Choroid plexus epithelial cell (primary cell): ENCODE measurements at regions not wholly inside any gene's neighbourhood (a gene's known extent, or its start where the extent isn't known, plus 50 kb on each side); places are given as distances from the start of the nearest gene placed in this dataset.
"Not testable (repeated sequence)": the region's sequence is repeated elsewhere in the genome, so short reads cannot be mapped to it uniquely, and the experiment has no call there.

Source experiments
- DNase-seq: peaks from one replicate; pipeline ENCODE4 v3.0.0-alpha.2; 2010; ENCODE audit warnings: low read depth
- H3K4me3 ChIP-seq: 2 replicates; pipeline ENCODE4 v1.5.1; 2011; ENCODE audit warnings: low read depth, mild to moderate bottlenecking, control low read depth, low read length, moderate library complexity
- TF ChIP-seq, protein P1 (sequence below): conservative IDR thresholded peaks from 2 replicates; pipeline ENCODE4 v1.5.1; 2011; ENCODE audit warnings: low read depth, mild to moderate bottlenecking, control low read depth, inconsistent platforms, low read length, moderate library complexity

DNA sequence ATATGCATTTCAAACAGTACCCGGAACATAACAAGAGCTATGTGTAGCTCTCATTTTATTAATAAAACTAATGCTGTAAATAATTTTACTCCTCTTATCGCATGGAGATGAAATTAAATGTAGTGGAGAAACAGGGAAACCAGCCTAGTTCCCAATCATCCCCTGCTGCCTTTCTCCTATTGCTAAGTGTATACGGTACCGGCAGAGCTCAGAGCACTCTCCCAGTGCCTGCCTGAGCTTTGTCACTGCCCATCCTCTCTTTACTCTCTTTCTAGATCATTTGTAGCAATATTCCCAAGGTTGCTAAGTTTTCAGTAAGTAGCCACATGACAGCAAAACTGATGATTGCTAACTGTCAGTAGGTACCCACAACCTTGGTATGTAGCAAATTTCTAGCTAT lies 85.5 kb upstream of the ZSWIM2 start:
- TF ChIP-seq, protein P1, sequence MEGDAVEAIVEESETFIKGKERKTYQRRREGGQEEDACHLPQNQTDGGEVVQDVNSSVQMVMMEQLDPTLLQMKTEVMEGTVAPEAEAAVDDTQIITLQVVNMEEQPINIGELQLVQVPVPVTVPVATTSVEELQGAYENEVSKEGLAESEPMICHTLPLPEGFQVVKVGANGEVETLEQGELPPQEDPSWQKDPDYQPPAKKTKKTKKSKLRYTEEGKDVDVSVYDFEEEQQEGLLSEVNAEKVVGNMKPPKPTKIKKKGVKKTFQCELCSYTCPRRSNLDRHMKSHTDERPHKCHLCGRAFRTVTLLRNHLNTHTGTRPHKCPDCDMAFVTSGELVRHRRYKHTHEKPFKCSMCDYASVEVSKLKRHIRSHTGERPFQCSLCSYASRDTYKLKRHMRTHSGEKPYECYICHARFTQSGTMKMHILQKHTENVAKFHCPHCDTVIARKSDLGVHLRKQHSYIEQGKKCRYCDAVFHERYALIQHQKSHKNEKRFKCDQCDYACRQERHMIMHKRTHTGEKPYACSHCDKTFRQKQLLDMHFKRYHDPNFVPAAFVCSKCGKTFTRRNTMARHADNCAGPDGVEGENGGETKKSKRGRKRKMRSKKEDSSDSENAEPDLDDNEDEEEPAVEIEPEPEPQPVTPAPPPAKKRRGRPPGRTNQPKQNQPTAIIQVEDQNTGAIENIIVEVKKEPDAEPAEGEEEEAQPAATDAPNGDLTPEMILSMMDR, result no peak
- no peak overlapping the region for H3K4me3 ChIP-seq
- no peak for DNase-seq

DNA sequence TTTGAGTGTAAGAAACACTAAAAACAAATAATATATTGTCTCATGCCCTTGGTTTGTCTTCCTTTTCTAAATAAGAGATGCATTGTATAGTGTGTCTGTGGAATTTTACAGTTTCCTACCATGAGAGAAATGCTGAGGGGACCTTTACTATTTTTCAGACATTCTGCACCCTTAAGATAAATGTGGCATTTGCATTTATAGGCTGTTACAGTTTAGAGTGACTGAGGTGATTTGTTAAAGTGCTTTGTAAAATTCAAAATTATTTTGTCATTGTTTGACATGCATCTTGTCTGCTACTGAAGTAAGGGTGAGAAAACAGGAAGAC lies 78.9 kb upstream of the ZSWIM2 start:
- TF ChIP-seq, protein P1, result no peak
- no peak overlapping the region for H3K4me3 ChIP-seq
- DNase-seq, result no peak

DNA sequence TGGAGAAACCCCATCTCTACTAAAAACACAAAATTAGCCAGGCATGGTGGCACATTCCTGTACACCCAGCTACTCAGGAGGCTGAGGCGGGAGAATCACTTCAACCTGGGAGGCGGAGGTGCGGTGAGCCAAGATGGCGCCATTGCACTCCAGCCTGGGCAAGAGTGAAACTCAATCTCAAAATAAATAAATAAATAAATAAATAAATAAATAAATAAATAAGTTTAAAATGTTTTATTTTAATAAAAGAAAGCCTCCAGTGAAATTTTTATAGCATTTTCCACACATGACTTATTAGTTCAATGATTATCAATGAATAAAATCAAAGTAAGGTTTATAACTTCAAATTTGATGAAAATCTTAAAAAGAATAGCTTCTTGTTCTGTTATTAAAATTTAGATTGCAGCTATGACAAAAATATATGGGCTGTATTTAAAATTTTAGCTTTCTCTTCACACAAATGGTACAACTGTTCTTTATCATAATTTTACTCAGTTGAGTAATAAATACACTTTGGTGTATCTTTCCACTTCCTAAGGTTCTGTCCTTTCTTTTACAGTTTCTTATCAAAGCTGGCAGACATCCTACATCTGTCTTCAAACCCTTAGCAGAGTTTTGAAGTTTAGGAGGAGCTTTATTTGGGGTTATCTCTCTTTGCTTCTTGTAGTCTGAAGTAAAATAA lies 78.4 kb upstream of the ZSWIM2 start:
- no peak overlapping the region for H3K4me3 ChIP-seq
- DNase-seq, result no peak
- TF ChIP-seq, protein P1, result no peak

GRCh38 chr2:186925514-186925913 lies 76.5 kb upstream of the ZSWIM2 start:
- H3K4me3 ChIP-seq, result no peak overlapping the region
- no peak for DNase-seq
- TF ChIP-seq, protein P1, result no peak

- not testable (repeated sequence) for H3K4me3 ChIP-seq
Observed at GRCh38 chr2:186922316-186922715, 73.3 kb upstream of the ZSWIM2 start.

DNA sequence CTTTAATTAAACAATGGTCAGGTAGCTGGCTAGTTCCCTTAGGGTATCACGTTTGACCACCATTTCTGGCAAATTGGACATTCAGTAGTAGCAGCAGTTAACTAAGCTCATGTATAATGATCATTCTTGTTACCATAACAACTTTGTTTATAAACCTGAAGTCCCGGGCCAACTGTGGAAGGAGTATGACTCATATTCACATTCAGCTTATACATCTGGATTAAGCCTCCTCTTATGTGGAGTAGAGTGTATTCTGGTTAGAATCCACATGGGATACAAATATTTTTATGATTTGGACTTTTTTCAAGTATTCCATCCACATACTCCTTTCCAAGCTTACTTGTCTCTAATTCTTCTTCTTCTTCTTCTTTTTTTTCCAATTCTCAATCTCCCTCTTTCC lies 70.3 kb upstream of the ZSWIM2 start:
- TF ChIP-seq, protein P1, result no peak
- H3K4me3 ChIP-seq, result no peak overlapping the region
- peak; percentile 89 for DNase-seq

More at GRCh38 chr2:186922316-186922715, 73.3 kb upstream of the ZSWIM2 start:
- DNase-seq, result not testable (repeated sequence)

- TF ChIP-seq, protein P1, result no peak
- peak; percentile 15 for DNase-seq
- no peak overlapping the region for H3K4me3 ChIP-seq
Observed at GRCh38 chr2:186918495-186918894, 69.5 kb upstream of the ZSWIM2 start.

DNA sequence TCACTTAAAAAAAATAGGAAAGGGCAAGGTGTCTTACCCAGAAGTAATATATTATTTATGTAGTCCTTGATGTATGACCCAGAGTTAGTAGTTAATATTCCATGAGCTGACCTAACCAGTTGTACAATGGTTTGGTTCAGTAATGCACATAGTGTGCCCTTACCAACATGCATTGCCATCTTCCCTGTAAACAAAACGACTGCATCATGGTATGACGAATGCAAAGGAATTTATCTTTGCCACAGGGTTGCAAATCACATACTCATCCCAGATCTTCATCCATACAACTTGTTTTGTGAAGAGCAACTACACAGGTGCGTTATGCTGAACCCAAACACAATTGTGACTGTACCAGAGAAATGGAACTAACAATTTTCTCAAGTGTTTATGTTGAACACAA lies 68.9 kb upstream of the ZSWIM2 start:
- H3K4me3 ChIP-seq, result no peak overlapping the region
- no peak for DNase-seq
- TF ChIP-seq, protein P1, result no peak
